CD8-positive, alpha-beta memory T cell (primary cell): ENCODE measurements at regions not wholly inside any gene's neighbourhood (a gene's known extent, or its start where the extent isn't known, plus 50 kb on each side); places are given as distances from the start of the nearest gene placed in this dataset.

Experiments used
- CTCF ChIA-PET: fragments of 350-600 bp; sonication (Branson Sonifier 250); formaldehyde crosslinking; loops from one replicate; lab custom pipeline; 2021; ENCODE audit warnings: antibody characterized with exemption; lab: Charles Lee
- POLR2A ChIA-PET: fragments of 350-600 bp; sonication (Branson Sonifier 250); formaldehyde crosslinking; loops from one replicate; lab custom pipeline; 2021; ENCODE audit warnings: antibody characterized with exemption; lab: Charles Lee
- DNase-seq, 5 donors: peaks; one replicate each; pipeline versions ENCODE4 v3.0.0 to v3.0.0-alpha.2; 2020 to 2022; ENCODE audit warnings: mixed read lengths in 1 of 5
- H3K27ac ChIP-seq: one replicate; pipeline ENCODE4 v1.7.0; 2013; ENCODE audit warnings: low read depth, mild to moderate bottlenecking, low read length, moderate library complexity
- H3K27me3 ChIP-seq: 2 replicates; pipeline ENCODE4 v1.7.0; 2013; ENCODE audit warnings: low read length, mild to moderate bottlenecking; ENCODE audit not compliant: insufficient read depth, poor library complexity, severe bottlenecking
- H3K36me3 ChIP-seq: 2 replicates; pipeline ENCODE4 v1.7.0; 2013; ENCODE audit warnings: mild to moderate bottlenecking, low read length, moderate library complexity; ENCODE audit not compliant: insufficient read depth
- H3K4me1 ChIP-seq: 2 replicates; pipeline ENCODE4 v1.7.0; 2013; ENCODE audit warnings: mild to moderate bottlenecking, low read length, moderate library complexity; ENCODE audit not compliant: insufficient read depth
- H3K4me3 ChIP-seq: 2 replicates; pipeline ENCODE4 v1.7.0; 2013; ENCODE audit warnings: mild to moderate bottlenecking, low read length
- H3K9me3 ChIP-seq: 2 replicates; pipeline ENCODE4 v1.7.0; 2013; ENCODE audit warnings: mild to moderate bottlenecking, low read length
- H3K27ac Mint-ChIP-seq, 8 donors: one replicate each; pipeline ENCODE4 v1.8.0; 2020 to 2021; ENCODE audit warnings: mixed read lengths in 8 of 8, mild to moderate bottlenecking in 6 of 8, inconsistent platforms in 3 of 8, moderate library complexity in 3 of 8
- H3K27me3 Mint-ChIP-seq, 2 donors: one replicate each; pipeline ENCODE4 v1.8.0; 2020 to 2021; ENCODE audit warnings: mixed read lengths in 2 of 2, mild to moderate bottlenecking in 1 of 2, moderate library complexity in 1 of 2
- H3K36me3 Mint-ChIP-seq, 3 donors: one replicate each; pipeline ENCODE4 v1.8.0; 2020 to 2021; ENCODE audit warnings: mixed read lengths in 3 of 3, inconsistent platforms in 1 of 3, mild to moderate bottlenecking in 1 of 3
- H3K4me1 Mint-ChIP-seq, 3 donors: one replicate each; pipeline ENCODE4 v1.8.0; 2020 to 2021; ENCODE audit warnings: mixed read lengths in 3 of 3, inconsistent platforms in 1 of 3, mild to moderate bottlenecking in 1 of 3
- H3K4me3 Mint-ChIP-seq, 7 donors: one replicate each; pipeline ENCODE4 v1.8.0; 2020 to 2021; ENCODE audit warnings: mixed read lengths in 7 of 7, mild to moderate bottlenecking in 6 of 7, moderate library complexity in 4 of 7, inconsistent platforms in 2 of 7
- H3K9me3 Mint-ChIP-seq, 5 donors: one replicate each; pipeline ENCODE4 v1.8.0; 2020 to 2022; ENCODE audit warnings: mixed read lengths in 5 of 5, mild to moderate bottlenecking in 3 of 5, moderate library complexity in 2 of 5, inconsistent platforms in 1 of 5

DNA sequence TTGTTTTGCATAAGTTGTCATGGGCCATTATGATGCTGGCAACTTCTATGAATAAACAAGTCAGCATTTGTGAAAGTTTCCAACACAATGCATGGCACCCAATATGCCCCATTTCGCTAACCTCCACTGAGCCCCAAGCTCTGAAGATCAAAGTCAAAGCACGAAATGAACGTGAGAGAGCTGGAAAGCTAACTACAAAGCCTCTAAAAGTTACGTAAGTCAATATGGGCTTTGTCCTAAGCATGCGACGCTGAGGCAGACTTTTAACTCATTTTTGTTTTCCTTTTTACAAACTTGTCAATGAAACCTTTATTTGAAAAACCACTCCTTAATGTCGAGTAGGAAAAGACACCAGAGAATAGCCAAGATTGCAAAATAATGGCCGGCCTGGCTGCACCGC lies 131.6 kb upstream of the NUDT7 start:
- no peaks in the 10 kb centered on the region for H3K36me3 ChIP-seq
- H3K27me3 ChIP-seq, result no peaks in the 10 kb centered on the region
- no peaks in the 10 kb centered on the region for H3K4me1 Mint-ChIP-seq
- no peak overlapping the region for H3K27ac Mint-ChIP-seq
- H3K27ac ChIP-seq, result no peak overlapping the region
- H3K4me3 ChIP-seq, result no peak overlapping the region
- H3K36me3 Mint-ChIP-seq, result no peaks in the 10 kb centered on the region
- no peaks in the 10 kb centered on the region for H3K9me3 Mint-ChIP-seq
- H3K9me3 ChIP-seq, result no peaks in the 10 kb centered on the region
- no peaks in the 10 kb centered on the region for H3K4me1 ChIP-seq
- H3K27me3 Mint-ChIP-seq, result peaks cover 6 to 24% of the 10 kb centered on the region in 2 donors
- no peak overlapping the region for H3K4me3 Mint-ChIP-seq
- CTCF ChIA-PET, result interaction anchor here (0.6 kb wide), 1 partner anchor 167 kb away, joined by 3 read pairs; no protein-coding TSS in a partner anchor
- no peak for DNase-seq
- POLR2A ChIA-PET, result no interaction called here

DNA sequence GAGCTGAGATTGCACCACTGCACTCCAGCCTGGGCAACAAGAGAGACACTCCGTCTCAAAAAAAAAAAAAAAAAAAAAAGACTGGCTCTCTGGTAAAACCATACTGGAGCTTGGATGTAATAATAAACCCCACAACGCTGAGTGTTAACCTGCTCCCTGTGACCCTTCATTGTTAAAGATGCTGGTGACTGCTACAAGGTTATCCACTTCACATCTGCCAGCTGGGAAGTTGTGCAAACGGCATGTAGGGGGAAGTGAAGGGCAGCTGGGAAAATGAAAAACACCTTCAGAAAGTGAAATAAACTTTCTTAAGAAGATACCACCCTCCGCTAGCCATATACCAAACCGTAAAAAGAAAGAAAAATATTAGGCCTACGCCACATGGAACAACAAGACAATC lies 131.0 kb upstream of the NUDT7 start:
- H3K27ac ChIP-seq, result no peak overlapping the region
- H3K27ac Mint-ChIP-seq, result no peak overlapping the region
- no peaks in the 10 kb centered on the region for H3K9me3 Mint-ChIP-seq
- no peaks in the 10 kb centered on the region for H3K4me1 Mint-ChIP-seq
- no peak for DNase-seq
- H3K9me3 ChIP-seq, result no peaks in the 10 kb centered on the region
- H3K4me3 ChIP-seq, result no peak overlapping the region
- ChIA-PET POLR2A (no interaction called here), CTCF (interaction anchor here (0.6 kb wide), 1 partner anchor 167 kb away, joined by 3 read pairs; no protein-coding TSS in a partner anchor)
- H3K36me3 Mint-ChIP-seq, result no peaks in the 10 kb centered on the region
- H3K36me3 ChIP-seq, result no peaks in the 10 kb centered on the region
- H3K4me1 ChIP-seq, result no peaks in the 10 kb centered on the region
- no peak overlapping the region for H3K4me3 Mint-ChIP-seq
- no peaks in the 10 kb centered on the region for H3K27me3 ChIP-seq
- H3K27me3 Mint-ChIP-seq, result peaks cover 6 to 19% of the 10 kb centered on the region in 2 donors

- Histone ChIP-seq H3K4me3 (no peak overlapping the region), H3K27ac (no peak overlapping the region), H3K27me3 (no peaks in the 10 kb centered on the region), H3K4me1 (no peaks in the 10 kb centered on the region), H3K36me3 (no peaks in the 10 kb centered on the region), H3K9me3 (no peaks in the 10 kb centered on the region)
- CTCF ChIA-PET, result no interaction called here
- no peak overlapping the region for H3K4me3 Mint-ChIP-seq
- peaks cover 6 to 20% of the 10 kb centered on the region in 2 donors for H3K27me3 Mint-ChIP-seq
- no peaks in the 10 kb centered on the region for H3K4me1 Mint-ChIP-seq
- POLR2A ChIA-PET, result no interaction called here
- no peak overlapping the region for H3K27ac Mint-ChIP-seq
- DNase-seq, result no peak
- H3K9me3 Mint-ChIP-seq, result no peaks in the 10 kb centered on the region
- no peaks in the 10 kb centered on the region for H3K36me3 Mint-ChIP-seq
These were observed 130.3 kb upstream of the NUDT7 start for GRCh38 chr16:77592021-77592420.

- Histone ChIP-seq H3K4me1 (no peaks in the 10 kb centered on the region), H3K9me3 (no peaks in the 10 kb centered on the region), H3K36me3 (no peaks in the 10 kb centered on the region), H3K27me3 (no peaks in the 10 kb centered on the region), H3K4me3 (no peak overlapping the region), H3K27ac (no peak overlapping the region)
- DNase-seq, result no peak
- peaks cover 2 to 13% of the 10 kb centered on the region in 2 donors for H3K27me3 Mint-ChIP-seq
- no peak overlapping the region for H3K27ac Mint-ChIP-seq
- H3K4me3 Mint-ChIP-seq, result no peak overlapping the region
- H3K4me1 Mint-ChIP-seq, result no peaks in the 10 kb centered on the region
- ChIA-PET CTCF (no interaction called here), POLR2A (no interaction called here)
- peaks cover 0 to 1% (median 0%) of the 10 kb centered on the region in 5 donors for H3K9me3 Mint-ChIP-seq
- no peaks in the 10 kb centered on the region for H3K36me3 Mint-ChIP-seq
These were observed 128.3 kb upstream of the NUDT7 start for GRCh38 chr16:77594057-77594456.

DNA sequence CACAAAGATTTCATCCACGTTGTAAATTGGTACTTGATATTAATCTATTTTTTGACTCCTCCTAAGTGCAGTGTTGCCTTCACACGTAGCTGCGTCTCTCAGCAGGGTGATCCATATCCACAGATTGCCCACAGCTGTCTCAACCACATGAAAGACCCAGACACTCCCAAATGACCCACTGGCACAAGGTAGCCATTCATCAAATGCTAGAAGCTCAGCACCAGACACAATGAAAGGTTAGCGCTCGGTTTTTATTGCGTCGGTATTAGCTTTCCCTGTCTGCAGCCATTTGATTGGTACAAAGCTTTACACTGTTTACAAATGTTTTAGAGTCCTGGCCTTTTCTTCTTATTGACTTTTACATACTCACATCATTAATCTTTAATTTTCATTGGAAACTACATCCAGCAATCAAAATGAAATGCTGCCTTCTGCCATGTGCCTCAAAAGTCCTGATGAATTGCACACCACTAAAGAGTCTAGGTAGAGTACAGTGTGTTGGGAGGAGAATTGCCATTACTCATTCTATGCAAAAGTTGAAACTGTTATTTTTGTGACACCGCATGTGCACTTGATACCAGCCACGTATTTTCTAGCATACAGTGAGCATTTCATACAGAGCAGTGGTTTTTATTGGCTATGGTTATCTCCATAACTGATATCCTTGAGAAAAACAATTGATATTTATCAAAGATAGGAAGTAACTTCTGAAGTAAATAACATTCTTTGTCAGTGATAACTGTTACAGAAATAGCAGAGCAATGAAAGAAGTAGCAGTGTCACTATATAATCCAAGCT lies 127.3 kb upstream of the NUDT7 start:
- ChIA-PET CTCF (interaction anchor here (1.0 kb wide), 1 partner anchor 10 kb away, joined by 3 read pairs; no protein-coding TSS in a partner anchor), POLR2A (no interaction called here)
- H3K27me3 ChIP-seq, result no peaks in the 10 kb centered on the region
- H3K36me3 ChIP-seq, result no peaks in the 10 kb centered on the region
- no peak overlapping the region for H3K4me3 Mint-ChIP-seq
- H3K4me1 ChIP-seq, result no peaks in the 10 kb centered on the region
- peaks cover 2 to 15% of the 10 kb centered on the region in 2 donors for H3K27me3 Mint-ChIP-seq
- no peak for DNase-seq
- H3K9me3 ChIP-seq, result no peaks in the 10 kb centered on the region
- no peak overlapping the region for H3K27ac ChIP-seq
- H3K9me3 Mint-ChIP-seq, result peaks cover 0 to 1% (median 0%) of the 10 kb centered on the region in 5 donors
- no peak overlapping the region for H3K4me3 ChIP-seq
- no peak overlapping the region for H3K27ac Mint-ChIP-seq
- H3K36me3 Mint-ChIP-seq, result no peaks in the 10 kb centered on the region
- H3K4me1 Mint-ChIP-seq, result no peaks in the 10 kb centered on the region

DNA sequence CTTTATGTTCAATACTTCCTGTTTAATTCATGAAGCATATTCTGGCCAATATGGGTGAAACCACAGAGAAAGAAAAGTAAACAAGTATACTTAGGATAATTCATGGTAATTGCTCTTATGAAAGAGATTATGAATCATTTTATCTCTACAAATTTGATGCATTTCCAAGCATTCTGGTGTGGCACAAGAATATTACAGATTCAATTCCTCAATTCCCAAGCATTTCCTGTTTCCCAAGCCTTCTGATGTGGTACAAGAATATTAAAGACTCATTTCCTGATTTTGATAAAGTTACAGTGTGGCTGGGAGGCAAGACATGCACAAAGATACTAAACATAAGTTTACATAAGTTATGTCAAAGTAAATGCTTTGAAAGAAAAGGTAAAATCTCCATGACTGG lies 126.1 kb upstream of the NUDT7 start:
- Mint-ChIP-seq H3K4me1 (no peaks in the 10 kb centered on the region), H3K27me3 (peaks cover 2 to 15% of the 10 kb centered on the region in 2 donors), H3K27ac (no peak overlapping the region), H3K4me3 (no peak overlapping the region), H3K9me3 (peaks cover 0 to 1% (median 0%) of the 10 kb centered on the region in 5 donors), H3K36me3 (no peaks in the 10 kb centered on the region)
- CTCF ChIA-PET, result interaction anchor here (1.0 kb wide), 1 partner anchor 12 kb away, joined by 3 read pairs; no protein-coding TSS in a partner anchor
- H3K27me3 ChIP-seq, result no peaks in the 10 kb centered on the region
- no peak for DNase-seq
- H3K27ac ChIP-seq, result no peak overlapping the region
- no peaks in the 10 kb centered on the region for H3K36me3 ChIP-seq
- H3K9me3 ChIP-seq, result no peaks in the 10 kb centered on the region
- POLR2A ChIA-PET, result no interaction called here
- H3K4me1 ChIP-seq, result no peaks in the 10 kb centered on the region
- no peak overlapping the region for H3K4me3 ChIP-seq

DNA sequence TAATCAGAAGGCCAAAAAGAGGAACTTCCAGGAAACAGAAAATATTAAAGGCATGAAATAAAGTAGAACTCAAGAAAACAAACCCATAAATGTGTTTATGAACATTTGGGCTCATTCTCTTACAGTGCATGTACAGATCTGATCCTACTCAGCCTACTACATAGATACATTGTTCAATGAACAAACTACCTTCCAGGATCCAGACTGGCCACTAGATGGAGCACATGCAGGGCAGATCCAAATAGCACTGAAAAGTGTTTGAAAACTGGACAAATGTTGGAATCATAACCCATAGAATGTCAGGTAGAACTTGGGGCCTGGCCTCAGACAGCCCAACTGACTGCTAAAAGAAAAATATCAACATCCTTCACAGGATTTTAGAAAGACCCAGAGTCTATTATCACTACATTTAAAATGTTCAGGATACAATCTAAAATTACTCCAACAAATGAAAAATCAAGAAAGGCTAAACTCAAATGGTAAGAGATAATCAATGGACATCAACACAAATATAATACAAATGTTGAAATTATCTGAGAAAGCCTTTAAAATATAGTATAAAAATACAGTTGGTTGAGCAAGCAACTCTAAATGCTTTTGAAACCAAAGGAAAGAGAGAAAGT lies 122.4 kb upstream of the NUDT7 start:
- H3K27me3 Mint-ChIP-seq, result peaks cover 3 to 15% of the 10 kb centered on the region in 2 donors
- POLR2A ChIA-PET, result no interaction called here
- no peak for DNase-seq

GRCh38 chr16:77600555-77600954 lies 121.8 kb upstream of the NUDT7 start:
- H3K27ac Mint-ChIP-seq, result no peak overlapping the region
- CTCF ChIA-PET, result no interaction called here
- H3K4me1 Mint-ChIP-seq, result no peaks in the 10 kb centered on the region

More for the DNA sequence above, 122.4 kb upstream of the NUDT7 start:
- no peaks in the 10 kb centered on the region for H3K36me3 Mint-ChIP-seq
- CTCF ChIA-PET, result no interaction called here
- no peaks in the 10 kb centered on the region for H3K4me1 ChIP-seq
- H3K4me1 Mint-ChIP-seq, result no peaks in the 10 kb centered on the region
- H3K4me3 Mint-ChIP-seq, result no peak overlapping the region
- H3K9me3 ChIP-seq, result no peaks in the 10 kb centered on the region
- no peaks in the 10 kb centered on the region for H3K27me3 ChIP-seq
- H3K36me3 ChIP-seq, result no peaks in the 10 kb centered on the region
- no peak overlapping the region for H3K27ac ChIP-seq
- H3K27ac Mint-ChIP-seq, result no peak overlapping the region
- H3K9me3 Mint-ChIP-seq, result peaks cover 0 to 1% (median 0%) of the 10 kb centered on the region in 5 donors
- no peak overlapping the region for H3K4me3 ChIP-seq

More at GRCh38 chr16:77600555-77600954, 121.8 kb upstream of the NUDT7 start:
- no peak overlapping the region for H3K27ac ChIP-seq
- H3K36me3 ChIP-seq, result no peaks in the 10 kb centered on the region
- Mint-ChIP-seq H3K9me3 (peaks cover 0 to 1% (median 0%) of the 10 kb centered on the region in 5 donors), H3K36me3 (no peaks in the 10 kb centered on the region), H3K27me3 (peaks cover 3 to 15% of the 10 kb centered on the region in 2 donors), H3K4me3 (no peak overlapping the region)
- H3K4me1 ChIP-seq, result no peaks in the 10 kb centered on the region
- DNase-seq, result no peak
- POLR2A ChIA-PET, result no interaction called here
- H3K9me3 ChIP-seq, result no peaks in the 10 kb centered on the region
- no peaks in the 10 kb centered on the region for H3K27me3 ChIP-seq
- H3K4me3 ChIP-seq, result no peak overlapping the region
